K562 (cell line): ENCODE measurements at regions not wholly inside any gene's neighbourhood (a gene's known extent, or its start where the extent isn't known, plus 50 kb on each side); places are given as distances from the start of the nearest gene placed in this dataset.

Experiments used
- ATF6 ChIP-seq: sonication (generic); formaldehyde crosslinking; IDR thresholded peaks from 2 replicates; pipeline ENCODE4 v1.4.0; 2020; ENCODE audit warnings: mild to moderate bottlenecking, missing genetic modification reagents
- CTCF ChIP-seq, 3 experiments: IDR thresholded peaks in 2 of 3; conservative IDR thresholded peaks in 1 of 3; 2 replicates each; pipeline ENCODE4 v1.5.1; 2011 to 2012; ENCODE audit warnings: low read length in 3 of 3, mild to moderate bottlenecking in 3 of 3, control low read depth in 2 of 3, improper control_type of control experiment in 1 of 3, inconsistent platforms in 1 of 3, low read depth in 1 of 3, mixed read lengths in 1 of 3, moderate library complexity in 1 of 3; ENCODE audit not compliant: insufficient read depth in 2 of 3
- E2F3 ChIP-seq: fragments of 250-450 bp; sonication (Bioruptor Pico); IDR thresholded peaks from 2 replicates; pipeline ENCODE4 v1.4.0; 2020; ENCODE audit warnings: mild to moderate bottlenecking
- KDM1A ChIP-seq, 2 experiments: fragments of 450-650 bp; IDR thresholded peaks; 2 replicates each; pipeline ENCODE4 v1.6.1; 2016; ENCODE audit warnings: mild to moderate bottlenecking in 2 of 2
- KDM5B ChIP-seq: fragments of 200-600 bp; sonication (generic); IDR thresholded peaks from 2 replicates; pipeline ENCODE4 v1.6.1; 2012; ENCODE audit warnings: low read depth, mild to moderate bottlenecking, moderate library complexity, low read length, control low read depth, inconsistent platforms; ENCODE audit not compliant: insufficient replicate concordance
- MLLT1 ChIP-seq, 2 experiments: fragments of 450-650 bp; IDR thresholded peaks; 2 replicates each; pipeline ENCODE4 v1.6.1; 2016
- SMAD4 ChIP-seq: fragments of 250-450 bp; sonication (Bioruptor Pico); conservative IDR thresholded peaks from 2 replicates; pipeline ENCODE4 v1.8.0; 2021; ENCODE audit warnings: inconsistent platforms, mild to moderate bottlenecking, moderate library complexity
- SMARCA5 ChIP-seq: fragments of 450-650 bp; IDR thresholded peaks from 2 replicates; pipeline ENCODE4 v1.6.1; 2016
- SRSF9 ChIP-seq: fragments of 200-400 bp; formaldehyde crosslinking; IDR thresholded peaks from 2 replicates; pipeline ENCODE4 v1.6.1; 2017; ENCODE audit warnings: low read depth, low read length, borderline replicate concordance
- TFE3 ChIP-seq: fragments of 450-650 bp; formaldehyde crosslinking; IDR thresholded peaks from 2 replicates; pipeline ENCODE4 v1.4.0; 2020; ENCODE audit warnings: mild to moderate bottlenecking, mixed read lengths
- ZNF121 ChIP-seq: sonication (generic); formaldehyde crosslinking; conservative IDR thresholded peaks from 2 replicates; pipeline ENCODE4 v1.8.0; 2022; ENCODE audit warnings: missing genetic modification reagents
- TF ChIP-seq, protein P1 (sequence below): fragments of 200-800 bp; sonication (Bioruptor generic); IDR thresholded peaks from 2 replicates; pipeline ENCODE4 v1.6.1; 2016; ENCODE audit warnings: missing genetic modification characterization, missing compliant biosample characterization

DNA sequence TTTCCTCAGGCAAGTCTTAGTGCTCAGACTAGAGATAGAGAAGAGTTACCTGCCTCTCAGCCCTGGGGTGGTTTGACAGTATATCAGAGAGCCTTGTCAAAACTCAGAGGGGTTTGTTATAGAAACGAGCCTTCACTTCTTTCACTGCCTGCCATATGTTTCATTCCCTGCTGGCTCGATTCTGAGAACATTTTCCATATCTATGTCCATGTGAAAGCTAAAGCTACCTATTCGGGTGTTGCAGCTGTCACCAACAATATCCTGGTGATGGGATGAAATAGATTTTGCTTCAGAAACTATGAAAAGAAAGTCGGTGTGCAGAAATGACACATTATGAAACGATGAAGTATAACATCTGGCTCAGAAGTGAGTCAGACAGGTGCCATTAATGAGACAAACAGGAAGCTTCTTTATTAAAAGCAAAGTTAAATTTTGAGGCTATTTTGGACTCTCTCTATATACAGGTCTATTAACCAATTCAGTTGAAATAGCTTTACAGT is 56.1 kb upstream of the TANK start:
- no peak for TF ChIP-seq ZNF121 (CRISPR knock-in tag)
- no peak for TF ChIP-seq SMARCA5
- no peak for TF ChIP-seq CTCF (IDR thresholded peaks at IDR 0.05 in 2 of 3, conservative IDR thresholded peaks at IDR 0.05 in 1 of 3; ENCODE audit: insufficient read depth in 2 of 3, low read depth in 1 of 3, low read length in 3 of 3)
- TF ChIP-seq, protein P1, sequence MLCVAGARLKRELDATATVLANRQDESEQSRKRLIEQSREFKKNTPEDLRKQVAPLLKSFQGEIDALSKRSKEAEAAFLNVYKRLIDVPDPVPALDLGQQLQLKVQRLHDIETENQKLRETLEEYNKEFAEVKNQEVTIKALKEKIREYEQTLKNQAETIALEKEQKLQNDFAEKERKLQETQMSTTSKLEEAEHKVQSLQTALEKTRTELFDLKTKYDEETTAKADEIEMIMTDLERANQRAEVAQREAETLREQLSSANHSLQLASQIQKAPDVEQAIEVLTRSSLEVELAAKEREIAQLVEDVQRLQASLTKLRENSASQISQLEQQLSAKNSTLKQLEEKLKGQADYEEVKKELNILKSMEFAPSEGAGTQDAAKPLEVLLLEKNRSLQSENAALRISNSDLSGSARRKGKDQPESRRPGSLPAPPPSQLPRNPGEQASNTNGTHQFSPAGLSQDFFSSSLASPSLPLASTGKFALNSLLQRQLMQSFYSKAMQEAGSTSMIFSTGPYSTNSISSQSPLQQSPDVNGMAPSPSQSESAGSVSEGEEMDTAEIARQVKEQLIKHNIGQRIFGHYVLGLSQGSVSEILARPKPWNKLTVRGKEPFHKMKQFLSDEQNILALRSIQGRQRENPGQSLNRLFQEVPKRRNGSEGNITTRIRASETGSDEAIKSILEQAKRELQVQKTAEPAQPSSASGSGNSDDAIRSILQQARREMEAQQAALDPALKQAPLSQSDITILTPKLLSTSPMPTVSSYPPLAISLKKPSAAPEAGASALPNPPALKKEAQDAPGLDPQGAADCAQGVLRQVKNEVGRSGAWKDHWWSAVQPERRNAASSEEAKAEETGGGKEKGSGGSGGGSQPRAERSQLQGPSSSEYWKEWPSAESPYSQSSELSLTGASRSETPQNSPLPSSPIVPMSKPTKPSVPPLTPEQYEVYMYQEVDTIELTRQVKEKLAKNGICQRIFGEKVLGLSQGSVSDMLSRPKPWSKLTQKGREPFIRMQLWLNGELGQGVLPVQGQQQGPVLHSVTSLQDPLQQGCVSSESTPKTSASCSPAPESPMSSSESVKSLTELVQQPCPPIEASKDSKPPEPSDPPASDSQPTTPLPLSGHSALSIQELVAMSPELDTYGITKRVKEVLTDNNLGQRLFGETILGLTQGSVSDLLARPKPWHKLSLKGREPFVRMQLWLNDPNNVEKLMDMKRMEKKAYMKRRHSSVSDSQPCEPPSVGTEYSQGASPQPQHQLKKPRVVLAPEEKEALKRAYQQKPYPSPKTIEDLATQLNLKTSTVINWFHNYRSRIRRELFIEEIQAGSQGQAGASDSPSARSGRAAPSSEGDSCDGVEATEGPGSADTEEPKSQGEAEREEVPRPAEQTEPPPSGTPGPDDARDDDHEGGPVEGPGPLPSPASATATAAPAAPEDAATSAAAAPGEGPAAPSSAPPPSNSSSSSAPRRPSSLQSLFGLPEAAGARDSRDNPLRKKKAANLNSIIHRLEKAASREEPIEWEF, result no peak
- TF ChIP-seq TFE3 (CRISPR knock-in tag), result no peak
- TF ChIP-seq E2F3 (CRISPR knock-in tag), result no peak
- TF ChIP-seq SRSF9, result no peak
- TF ChIP-seq ATF6 (CRISPR knock-in tag), result no peak
- no peak for TF ChIP-seq KDM1A (IDR thresholded peaks at IDR 0.05)
- TF ChIP-seq SMAD4 (CRISPR knock-in tag), result no peak
- TF ChIP-seq MLLT1 (IDR thresholded peaks at IDR 0.05), result no peak
- no peak for TF ChIP-seq KDM5B
